ENCODE measurements at regions not wholly inside any gene's neighbourhood (a gene's known extent, or its start where the extent isn't known, plus 50 kb on each side); places are given as distances from the start of the nearest gene placed in this dataset.

DNA sequence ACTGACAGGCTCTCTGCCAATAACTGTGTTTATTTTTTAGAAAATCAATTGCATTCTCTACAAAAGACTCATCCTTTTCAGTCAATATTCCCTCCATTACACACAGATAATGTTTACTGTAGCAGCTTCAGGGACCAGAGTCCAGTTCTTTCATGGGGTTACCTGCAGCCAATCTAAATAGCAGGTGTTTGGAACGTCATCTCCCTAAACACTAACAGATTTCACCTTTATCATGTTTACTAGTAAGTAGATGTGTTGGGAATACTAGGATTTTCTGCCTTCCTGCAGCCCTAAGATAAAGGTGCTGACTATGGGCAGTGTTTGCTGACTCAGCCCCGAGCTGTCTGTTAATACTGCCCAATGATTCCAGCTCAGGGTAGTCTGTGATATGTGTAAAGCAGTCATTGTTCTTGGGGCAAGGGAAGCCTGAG, 447.0 kb downstream of the KIF4B start:
- Histone ChIP-seq H3K4me3 (ENCODE audit: insufficient read depth, low read depth, low read length) (no peak overlapping the region), H3K9me1 (ENCODE audit: insufficient read depth, low read length) (no peaks in the 10 kb centered on the region), H4K91ac (ENCODE audit: insufficient read depth, low read depth, low read length) (no peak overlapping the region), H3K56ac (ENCODE audit: extremely low read depth, insufficient read depth, low read length) (no peak overlapping the region), H2AFZ (replicated peaks; ENCODE audit: low read length, poor library complexity) (no peak overlapping the region), H3K27ac (ENCODE audit: insufficient read depth, low read length) (no peak overlapping the region), H3K4ac (ENCODE audit: low read depth, low read length) (no peak overlapping the region), H2BK120ac (ENCODE audit: low read depth, low read length) (no peak overlapping the region), H2AK5ac (ENCODE audit: low read depth, low read length) (no peak overlapping the region), H4K5ac (ENCODE audit: low read depth, low read length) (no peak overlapping the region), H2AK9ac (replicated peaks; ENCODE audit: low read depth, low read length, poor library complexity) (no peak overlapping the region), H3K79me1 (ENCODE audit: low read depth in 1 of 2, low read length in 2 of 2) (no peaks in the 10 kb centered on the region), H3K9ac (ENCODE audit: low read depth, low read length) (no peak overlapping the region), H3K23ac (ENCODE audit: low read depth, low read length) (no peak overlapping the region), H2BK20ac (ENCODE audit: low read depth, low read length) (no peak overlapping the region), H3K36me3 (ENCODE audit: control insufficient read depth, insufficient read depth, low read length) (no peaks in the 10 kb centered on the region), H3K27me3 (ENCODE audit: control insufficient read depth, insufficient read depth, low read length) (no peaks in the 10 kb centered on the region), H3K14ac (replicated peaks; ENCODE audit: low read depth, low read length) (no peak overlapping the region), H3K18ac (ENCODE audit: low read depth, low read length) (no peak overlapping the region), H2BK15ac (ENCODE audit: low read depth, low read length) (no peak overlapping the region), H3K4me2 (ENCODE audit: low read depth, low read length) (no peak overlapping the region), H3K4me1 (ENCODE audit: control insufficient read depth, insufficient read depth, low read length) (no peaks in the 10 kb centered on the region), H3K9me3 (ENCODE audit: control insufficient read depth, insufficient read depth, low read length) (peaks cover 5% of the 10 kb centered on the region), H4K8ac (ENCODE audit: low read depth in 2 of 2, low read length in 2 of 2) (no peak overlapping the region), H2BK5ac (ENCODE audit: low read depth, low read length, poor library complexity, severe bottlenecking) (no peak overlapping the region), H4K20me1 (ENCODE audit: insufficient read depth, low read length) (no peaks in the 10 kb centered on the region)
- dilution Hi-C loops (cut with HindIII; ENCODE audit: low sequenced_read_pairs, unreplicated experiment) (no loop called here), in situ Hi-C loops (cut with MboI; ENCODE audit: low sequenced_read_pairs) (no loop called here), intact Hi-C loops (cut with micrococcal nuclease) (no loop called here)
- TF ChIP-seq CEBPB (IDR thresholded peaks at IDR 0.05; ENCODE audit: low read depth, low read length) (no peak), POLR2A (IDR thresholded peaks at IDR 0.05; ENCODE audit: low read depth, low read length) (no peak), RFX5 (IDR thresholded peaks at IDR 0.05; ENCODE audit: low read depth, low read length) (no peak), MAZ (IDR thresholded peaks at IDR 0.05; ENCODE audit: borderline replicate concordance, low read depth, low read length) (no peak), SMC3 (IDR thresholded peaks at IDR 0.05; ENCODE audit: low read depth, low read length) (no peak), RCOR1 (IDR thresholded peaks at IDR 0.05; ENCODE audit: insufficient replicate concordance, low read length) (no peak), RAD21 (IDR thresholded peaks at IDR 0.05; ENCODE audit: low read length) (no peak), MXI1 (IDR thresholded peaks at IDR 0.05; ENCODE audit: borderline replicate concordance, low read depth, low read length) (no peak), NFE2L2 (IDR thresholded peaks at IDR 0.05; ENCODE audit: low read depth, low read length) (no peak), MAFK (IDR thresholded peaks at IDR 0.05; ENCODE audit: low read depth, low read length) (no peak), FOS (IDR thresholded peaks at IDR 0.05; ENCODE audit: low read depth, low read length) (no peak), CHD1 (IDR thresholded peaks at IDR 0.05; ENCODE audit: low read depth, low read length) (no peak), BHLHE40 (IDR thresholded peaks at IDR 0.05; ENCODE audit: low read depth, low read length) (no peak)
- TF ChIP-seq, protein P1, sequence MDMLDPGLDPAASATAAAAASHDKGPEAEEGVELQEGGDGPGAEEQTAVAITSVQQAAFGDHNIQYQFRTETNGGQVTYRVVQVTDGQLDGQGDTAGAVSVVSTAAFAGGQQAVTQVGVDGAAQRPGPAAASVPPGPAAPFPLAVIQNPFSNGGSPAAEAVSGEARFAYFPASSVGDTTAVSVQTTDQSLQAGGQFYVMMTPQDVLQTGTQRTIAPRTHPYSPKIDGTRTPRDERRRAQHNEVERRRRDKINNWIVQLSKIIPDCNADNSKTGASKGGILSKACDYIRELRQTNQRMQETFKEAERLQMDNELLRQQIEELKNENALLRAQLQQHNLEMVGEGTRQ (IDR thresholded peaks at IDR 0.05; ENCODE audit: low read depth, low read length) = no peak
- TF ChIP-seq, protein P2, sequence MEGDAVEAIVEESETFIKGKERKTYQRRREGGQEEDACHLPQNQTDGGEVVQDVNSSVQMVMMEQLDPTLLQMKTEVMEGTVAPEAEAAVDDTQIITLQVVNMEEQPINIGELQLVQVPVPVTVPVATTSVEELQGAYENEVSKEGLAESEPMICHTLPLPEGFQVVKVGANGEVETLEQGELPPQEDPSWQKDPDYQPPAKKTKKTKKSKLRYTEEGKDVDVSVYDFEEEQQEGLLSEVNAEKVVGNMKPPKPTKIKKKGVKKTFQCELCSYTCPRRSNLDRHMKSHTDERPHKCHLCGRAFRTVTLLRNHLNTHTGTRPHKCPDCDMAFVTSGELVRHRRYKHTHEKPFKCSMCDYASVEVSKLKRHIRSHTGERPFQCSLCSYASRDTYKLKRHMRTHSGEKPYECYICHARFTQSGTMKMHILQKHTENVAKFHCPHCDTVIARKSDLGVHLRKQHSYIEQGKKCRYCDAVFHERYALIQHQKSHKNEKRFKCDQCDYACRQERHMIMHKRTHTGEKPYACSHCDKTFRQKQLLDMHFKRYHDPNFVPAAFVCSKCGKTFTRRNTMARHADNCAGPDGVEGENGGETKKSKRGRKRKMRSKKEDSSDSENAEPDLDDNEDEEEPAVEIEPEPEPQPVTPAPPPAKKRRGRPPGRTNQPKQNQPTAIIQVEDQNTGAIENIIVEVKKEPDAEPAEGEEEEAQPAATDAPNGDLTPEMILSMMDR (conservative IDR thresholded peaks at IDR 0.05; ENCODE audit: low read depth, low read length) = no peak
- TF ChIP-seq, protein P3, sequence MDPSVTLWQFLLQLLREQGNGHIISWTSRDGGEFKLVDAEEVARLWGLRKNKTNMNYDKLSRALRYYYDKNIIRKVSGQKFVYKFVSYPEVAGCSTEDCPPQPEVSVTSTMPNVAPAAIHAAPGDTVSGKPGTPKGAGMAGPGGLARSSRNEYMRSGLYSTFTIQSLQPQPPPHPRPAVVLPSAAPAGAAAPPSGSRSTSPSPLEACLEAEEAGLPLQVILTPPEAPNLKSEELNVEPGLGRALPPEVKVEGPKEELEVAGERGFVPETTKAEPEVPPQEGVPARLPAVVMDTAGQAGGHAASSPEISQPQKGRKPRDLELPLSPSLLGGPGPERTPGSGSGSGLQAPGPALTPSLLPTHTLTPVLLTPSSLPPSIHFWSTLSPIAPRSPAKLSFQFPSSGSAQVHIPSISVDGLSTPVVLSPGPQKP (IDR thresholded peaks at IDR 0.05; ENCODE audit: borderline replicate concordance, low read depth, low read length) = no peak
- ChIA-PET POLR2A (ENCODE audit: unreplicated experiment) (no interaction called here), CTCF (no interaction called here)
- no CpG with 5 or more reads among the region's 2 CpGs for WGBS, 2 experiments (ENCODE audit: extremely low coverage in 2 of 2, insufficient read length in 1 of 2)
- no TSS peak for BruUV-seq (replicated peaks)
- no peak for ATAC-seq (ENCODE audit: low read depth)
- DNase-seq = no peak
